HCT116 (cell line): ENCODE measurements at regions not wholly inside any gene's neighbourhood (a gene's known extent, or its start where the extent isn't known, plus 50 kb on each side); places are given as distances from the start of the nearest gene placed in this dataset.
A peak's percentile ranks its signal among the peaks of the same experiment; 100 is the strongest.

Experiments
- ATAC-seq: fragments of 200-7000 bp; cut with Tn5 transposase; 2 replicates; pipeline ENCODE4 v1.9.1; 2020; ENCODE audit warnings: mild to moderate bottlenecking, moderate library complexity
- BruUV-seq: library from RNA; stranded (reverse); fragments of 400-500 nt; replicated peaks from 2 replicates; lab custom pipeline; 2021; lab: Mats Ljungman, UMichigan
- CTCF ChIA-PET: fragments of 300-600 bp; sonication (Branson Sonifier 250); formaldehyde crosslinking; loops from one replicate; lab custom pipeline; 2021; ENCODE audit warnings: antibody characterized with exemption; lab: Charles Lee
- POLR2A ChIA-PET: fragments of 300-600, 350-600 bp; sonication (Branson Sonifier 250); formaldehyde crosslinking; loops from one replicate; lab custom pipeline; 2021; ENCODE audit warnings: antibody characterized with exemption; lab: Charles Lee
- RAD21 ChIA-PET, 2 experiments: fragments of 300-600 bp; sonication (Branson Sonifier 250); formaldehyde crosslinking; loops; one replicate each; lab custom pipeline; 2023; ENCODE audit warnings: low total read pairs in 2 of 2; ENCODE audit not compliant: uncharacterized antibody in 2 of 2, unreplicated experiment in 2 of 2, low non-redundant PET in 1 of 2; lab: Charles Lee
- DNase-seq: peaks from one replicate; pipeline ENCODE4 v3.0.0-alpha.2; 2010; ENCODE audit warnings: low read depth, low spot score
- H2AFZ ChIP-seq: fragments of 200-600 bp; shearing (Covaris generic), sonication (generic); 2 replicates; pipeline ENCODE4 v1.6.1; 2017; ENCODE audit warnings: low read depth, mixed run types, mixed read lengths, antibody characterized with exemption, low read length; ENCODE audit not compliant: poor library complexity, severe bottlenecking
- H3K27ac ChIP-seq: 2 replicates; pipeline ENCODE4 v1.5.1; 2012; ENCODE audit warnings: low read depth, low read length
- H3K27me3 ChIP-seq: fragments of 200-600 bp; sonication (generic); 2 replicates; pipeline ENCODE4 v1.6.1; 2016; ENCODE audit warnings: mixed run types, low read length, mixed read lengths; ENCODE audit not compliant: insufficient read depth
- H3K36me3 ChIP-seq, 2 experiments: fragments of 200-500 bp in 1 of 2; fragments of 200-600 bp in 1 of 2; sonication (Bioruptor generic) in 1 of 2; sonication (generic) in 1 of 2; 2 replicates each; pipeline versions ENCODE4 v1.5.1 to v1.6.1; 2014 to 2016; ENCODE audit warnings: low read length in 2 of 2, inconsistent platforms in 1 of 2, mixed read lengths in 1 of 2, mixed run types in 1 of 2; ENCODE audit not compliant: insufficient read depth in 2 of 2, control insufficient read depth in 1 of 2
- H3K4me1 ChIP-seq, 2 experiments: fragments of 200-600 bp in 1 of 2; sonication (generic) in 1 of 2; 2 replicates each; pipeline versions ENCODE4 v1.5.1 to v1.6.1; 2012 to 2017; ENCODE audit warnings: low read length in 2 of 2, inconsistent platforms in 1 of 2, mild to moderate bottlenecking in 1 of 2, mixed read lengths in 1 of 2, mixed run types in 1 of 2, moderate library complexity in 1 of 2; ENCODE audit not compliant: insufficient read depth in 2 of 2, control insufficient read depth in 1 of 2
- H3K4me2 ChIP-seq: fragments of 200-600 bp; sonication (generic); 2 replicates; pipeline ENCODE4 v1.6.1; 2017; ENCODE audit warnings: mixed run types, low read length, mixed read lengths
- H3K4me3 ChIP-seq, 2 experiments: fragments of 200-600 bp in 1 of 2; sonication (generic) in 1 of 2; replicated peaks in 1 of 2; 2 replicates each; pipeline ENCODE4 v1.5.1; 2011 to 2016; ENCODE audit warnings: low read length in 2 of 2, control low read depth in 1 of 2, low read depth in 1 of 2, mild to moderate bottlenecking in 1 of 2, mixed read lengths in 1 of 2, mixed run types in 1 of 2
- H3K79me2 ChIP-seq: fragments of 200-600 bp; sonication (generic); 2 replicates; pipeline ENCODE4 v1.6.1; 2017; ENCODE audit warnings: mild to moderate bottlenecking, mixed run types, low read length, moderate library complexity, mixed read lengths; ENCODE audit not compliant: insufficient read depth
- H3K9ac ChIP-seq: fragments of 200-600 bp; sonication (generic); 2 replicates; pipeline ENCODE4 v1.6.1; 2016; ENCODE audit warnings: low read length, mixed read lengths
- H3K9me2 ChIP-seq: fragments of 200-600 bp; sonication (generic), shearing (Covaris generic); 2 replicates; pipeline ENCODE4 v1.6.1; 2017; ENCODE audit warnings: mixed run types, mild to moderate bottlenecking, moderate library complexity; ENCODE audit not compliant: insufficient read depth
- H3K9me3 ChIP-seq, 2 experiments: fragments of 200-500 bp in 1 of 2; fragments of 200-600 bp in 1 of 2; sonication (Bioruptor generic) in 1 of 2; sonication (generic) in 1 of 2; 2 replicates each; pipeline ENCODE4 v1.6.1; 2014 to 2017; ENCODE audit warnings: low read length in 2 of 2, mixed read lengths in 2 of 2, inconsistent platforms in 1 of 2, low read depth in 1 of 2, mild to moderate bottlenecking in 1 of 2, mixed run types in 1 of 2, moderate library complexity in 1 of 2; ENCODE audit not compliant: control insufficient read depth in 1 of 2, insufficient read depth in 1 of 2
- H4K20me1 ChIP-seq: fragments of 200-600 bp; sonication (generic), shearing (Covaris generic); 2 replicates; pipeline ENCODE4 v1.6.1; 2017; ENCODE audit warnings: mixed run types, mild to moderate bottlenecking, moderate library complexity; ENCODE audit not compliant: insufficient read depth
- CBX3 ChIP-seq: IDR thresholded peaks from 2 replicates; pipeline ENCODE4 v1.6.1; 2012; ENCODE audit warnings: low read depth
- CEBPB ChIP-seq: IDR thresholded peaks from 2 replicates; pipeline ENCODE4 v1.6.1; 2012; ENCODE audit warnings: low read depth
- EZH2 ChIP-seq: fragments of 200-600 bp; sonication (generic); IDR thresholded peaks from 2 replicates; pipeline ENCODE4 v1.6.1; 2017; ENCODE audit warnings: antibody characterized with exemption, mixed run types
- EZH2phosphoT487 ChIP-seq: fragments of 200-600 bp; IDR thresholded peaks from 2 replicates; pipeline ENCODE4 v1.6.1; 2018; ENCODE audit warnings: antibody characterized with exemption, borderline replicate concordance
- RAD21 ChIP-seq: IDR thresholded peaks from 2 replicates; pipeline ENCODE4 v1.6.1; 2012; ENCODE audit warnings: low read depth, mild to moderate bottlenecking
- ZFX ChIP-seq: fragments of 450-650 bp; IDR thresholded peaks from 2 replicates; pipeline ENCODE4 v1.6.1; 2017
- ZNF274 ChIP-seq: fragments of 200-500 bp; sonication (Bioruptor generic); IDR thresholded peaks from 2 replicates; pipeline ENCODE4 v1.6.1; 2014; ENCODE audit warnings: mild to moderate bottlenecking, low read depth, low read length, inconsistent platforms
- intact Hi-C: fragments of 100-400 bp; cut with micrococcal nuclease; formaldehyde crosslinking; loops from 2 replicates; pipeline ENCODE4 v1.10.0; 2022
- TF ChIP-seq, protein P1 (sequence below), 3 experiments: fragments of 200-600 bp in 1 of 3; sonication (generic) in 1 of 3; IDR thresholded peaks in 2 of 3; conservative IDR thresholded peaks in 1 of 3; 2 replicates each; pipeline ENCODE4 v1.5.1; 2012 to 2017; ENCODE audit warnings: low read depth in 2 of 3, low read length in 2 of 3, antibody characterized with exemption in 1 of 3, borderline replicate concordance in 1 of 3, control low read depth in 1 of 3, mild to moderate bottlenecking in 1 of 3, mixed read lengths in 1 of 3, mixed run types in 1 of 3, moderate library complexity in 1 of 3; ENCODE audit not compliant: insufficient read depth in 1 of 3

DNA sequence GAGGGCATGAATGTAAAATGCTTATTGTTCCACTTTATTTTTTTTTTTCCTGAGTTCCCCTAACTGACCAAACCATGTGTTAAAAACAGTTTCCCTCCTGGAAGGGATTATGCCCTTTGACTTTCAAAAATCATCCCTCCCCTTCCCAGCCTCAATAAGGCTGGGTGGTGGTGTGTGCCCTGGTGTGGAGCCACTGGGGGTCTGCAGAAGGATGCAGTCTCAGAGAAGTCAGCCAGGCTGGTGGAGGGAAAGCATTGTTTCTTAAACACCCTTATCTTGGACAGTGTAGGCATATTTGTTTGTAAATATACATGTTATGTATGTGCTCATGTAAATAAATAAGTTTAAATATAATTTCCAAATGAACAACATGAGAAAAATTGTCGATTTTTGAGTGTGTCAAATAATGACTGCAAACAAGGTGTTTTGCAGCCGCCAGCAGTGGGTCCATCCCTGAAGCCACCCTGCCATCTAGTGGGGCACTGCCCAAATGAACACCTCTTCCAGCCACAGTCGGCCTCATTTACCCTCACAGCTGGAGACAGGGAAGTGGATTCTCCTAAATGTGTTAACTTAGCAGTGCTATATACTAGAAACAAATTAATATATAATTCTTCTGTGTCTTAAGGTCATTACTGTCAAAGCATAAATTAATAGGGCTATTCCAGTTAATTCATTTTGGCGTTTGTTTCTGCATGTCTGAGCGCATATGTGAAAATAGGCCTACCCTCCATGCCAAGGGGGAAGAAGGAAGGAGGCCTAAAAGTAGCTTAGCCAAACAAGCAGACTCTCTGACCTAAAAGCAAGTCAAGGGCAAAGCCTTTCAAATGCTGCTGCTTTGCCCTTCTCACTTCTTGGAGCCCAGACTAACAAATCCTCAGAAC is 209.6 kb upstream of the PIK3C3 start:
- Histone ChIP-seq H3K9me3 (peaks cover 0 to 5% of the 10 kb centered on the region in 2 experiments; a peak in 2 of 4 replicates), H3K9ac (no peak overlapping the region), H3K79me2 (no peaks in the 10 kb centered on the region), H3K27ac (no peak overlapping the region), H3K36me3 (no peaks in the 10 kb centered on the region), H2AFZ (no peak overlapping the region), H3K9me2 (no peaks in the 10 kb centered on the region), H4K20me1 (no peaks in the 10 kb centered on the region), H3K4me2 (no peak overlapping the region), H3K4me3 (no peak overlapping the region), H3K27me3 (no peaks in the 10 kb centered on the region), H3K4me1 (no peaks in the 10 kb centered on the region)
- intact Hi-C loops = no loop called here
- no TSS peak for BruUV-seq
- ChIA-PET CTCF (no interaction called here), POLR2A (no interaction called here), RAD21 (no interaction called here)
- ATAC-seq (0 out of 2 replicates have a peak, but pooled peaks have one; percentile 42), DNase-seq (no peak)
- TF ChIP-seq, protein P1, sequence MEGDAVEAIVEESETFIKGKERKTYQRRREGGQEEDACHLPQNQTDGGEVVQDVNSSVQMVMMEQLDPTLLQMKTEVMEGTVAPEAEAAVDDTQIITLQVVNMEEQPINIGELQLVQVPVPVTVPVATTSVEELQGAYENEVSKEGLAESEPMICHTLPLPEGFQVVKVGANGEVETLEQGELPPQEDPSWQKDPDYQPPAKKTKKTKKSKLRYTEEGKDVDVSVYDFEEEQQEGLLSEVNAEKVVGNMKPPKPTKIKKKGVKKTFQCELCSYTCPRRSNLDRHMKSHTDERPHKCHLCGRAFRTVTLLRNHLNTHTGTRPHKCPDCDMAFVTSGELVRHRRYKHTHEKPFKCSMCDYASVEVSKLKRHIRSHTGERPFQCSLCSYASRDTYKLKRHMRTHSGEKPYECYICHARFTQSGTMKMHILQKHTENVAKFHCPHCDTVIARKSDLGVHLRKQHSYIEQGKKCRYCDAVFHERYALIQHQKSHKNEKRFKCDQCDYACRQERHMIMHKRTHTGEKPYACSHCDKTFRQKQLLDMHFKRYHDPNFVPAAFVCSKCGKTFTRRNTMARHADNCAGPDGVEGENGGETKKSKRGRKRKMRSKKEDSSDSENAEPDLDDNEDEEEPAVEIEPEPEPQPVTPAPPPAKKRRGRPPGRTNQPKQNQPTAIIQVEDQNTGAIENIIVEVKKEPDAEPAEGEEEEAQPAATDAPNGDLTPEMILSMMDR (IDR thresholded peaks at IDR 0.05 in 2 of 3, conservative IDR thresholded peaks at IDR 0.05 in 1 of 3; ENCODE audit: borderline replicate concordance in 1 of 3, insufficient read depth in 1 of 3, low read depth in 2 of 3, low read length in 2 of 3) = peak in 2 of 3 experiments; percentile 24 to 36; a peak in 3 of 6 replicates
- TF ChIP-seq RAD21 (peak; percentile 26), EZH2 (no peak)

DNA sequence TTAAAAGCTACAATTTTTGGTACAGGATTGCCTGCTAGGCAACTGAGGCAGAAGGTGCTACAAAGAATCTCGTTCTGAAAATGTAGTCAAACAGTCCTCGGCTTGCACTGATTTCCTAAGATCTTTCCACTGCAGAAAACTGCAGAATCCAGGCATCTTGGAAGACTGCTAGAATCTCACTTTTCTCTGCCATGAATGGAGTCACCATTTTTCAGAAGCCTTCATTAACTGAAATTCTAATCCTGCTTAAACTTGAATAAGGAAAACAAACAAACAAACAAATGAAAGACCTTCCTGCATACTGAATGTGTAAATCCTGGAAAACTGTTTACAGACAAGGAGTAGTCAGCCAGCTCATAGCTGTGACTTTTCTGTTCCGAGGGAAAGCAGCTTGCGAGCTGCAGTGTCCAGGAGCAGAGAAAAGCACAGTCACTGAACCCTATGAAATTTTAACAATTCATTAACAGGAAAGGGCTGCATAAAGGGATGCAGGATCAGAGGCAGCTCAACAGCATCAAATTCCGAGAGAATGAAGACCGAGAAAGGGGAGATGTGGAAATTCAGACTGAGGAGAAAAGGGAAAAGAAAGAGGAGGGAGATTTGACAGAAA is 210.5 kb upstream of the PIK3C3 start:
- H3K4me1 ChIP-seq = no peaks in the 10 kb centered on the region
- no peaks in the 10 kb centered on the region for H3K27me3 ChIP-seq
- H3K9me3 ChIP-seq = peaks cover 0 to 5% of the 10 kb centered on the region in 2 experiments; a peak in 2 of 4 replicates
- CTCF ChIA-PET = no interaction called here
- H3K36me3 ChIP-seq = no peaks in the 10 kb centered on the region
- DNase-seq = no peak
- TF ChIP-seq, protein P1 (IDR thresholded peaks at IDR 0.05 in 2 of 3, conservative IDR thresholded peaks at IDR 0.05 in 1 of 3; ENCODE audit: borderline replicate concordance in 1 of 3, insufficient read depth in 1 of 3, low read depth in 2 of 3, low read length in 2 of 3) = no peak
- TF ChIP-seq EZH2phosphoT487 = no peak
- no peak for TF ChIP-seq ZNF274
- TF ChIP-seq CEBPB = no peak
- no peak for TF ChIP-seq CBX3
- TF ChIP-seq ZFX = no peak
- POLR2A ChIA-PET = no interaction called here
- H3K4me2 ChIP-seq = no peak overlapping the region
- intact Hi-C loops = no loop called here
- H4K20me1 ChIP-seq = no peaks in the 10 kb centered on the region
- RAD21 ChIA-PET = no interaction called here
- H3K4me3 ChIP-seq = no peak overlapping the region
- no peaks in the 10 kb centered on the region for H3K9me2 ChIP-seq
- no peak for ATAC-seq
- H2AFZ ChIP-seq = no peak overlapping the region
- no peak overlapping the region for H3K9ac ChIP-seq
- H3K79me2 ChIP-seq = no peaks in the 10 kb centered on the region
- no peak overlapping the region for H3K27ac ChIP-seq
- BruUV-seq = no TSS peak
